ENCODE measurements at regions not wholly inside any gene's neighbourhood (a gene's known extent, or its start where the extent isn't known, plus 50 kb on each side); places are given as distances from the start of the nearest gene placed in this dataset.
A peak's percentile ranks its signal among the peaks of the same experiment; 100 is the strongest.

DNA sequence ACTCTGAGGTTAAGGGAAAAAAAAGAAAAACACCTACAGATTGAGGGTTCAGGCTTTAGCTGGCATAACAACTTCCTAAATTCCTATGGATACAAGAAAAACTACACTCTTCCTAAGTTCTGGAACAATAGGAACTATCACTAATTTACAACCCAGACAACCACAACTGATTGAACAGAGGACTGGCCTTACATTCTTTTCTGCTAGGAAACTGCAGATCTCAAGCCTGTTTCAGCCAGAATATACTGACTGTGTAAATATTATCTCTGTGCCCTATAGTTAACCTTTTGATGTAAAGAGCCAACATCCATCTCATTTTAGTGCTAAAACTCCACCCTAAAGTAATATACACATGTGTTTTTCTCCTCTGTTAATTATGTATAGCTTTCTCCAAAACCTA, 1186.5 kb upstream of the TMPRSS15 start:
- H3K9me3 Mint-ChIP-seq, result peaks cover 0 to 14% (median 3%) of the 10 kb centered on the region in 11 donors
- intact Hi-C loops (cut with micrococcal nuclease), result no loop called here
- Histone ChIP-seq H3K27me3 (ENCODE audit: control insufficient read depth in 2 of 2, insufficient read depth in 2 of 2, low read length in 2 of 2) (no peaks in the 10 kb centered on the region), H3K27ac (ENCODE audit: low read depth, low read length) (no peak overlapping the region), H3K4me3 (ENCODE audit: low read length) (no peak overlapping the region), H3K9me3 (ENCODE audit: control insufficient read depth in 2 of 3, low read length in 3 of 3) (no peaks in the 10 kb centered on the region), H3K36me3 (ENCODE audit: control insufficient read depth in 2 of 3, insufficient read depth in 3 of 3, low read length in 3 of 3) (no peaks in the 10 kb centered on the region), H3K4me1 (ENCODE audit: control insufficient read depth in 2 of 2, insufficient read depth in 2 of 2, low read length in 2 of 2) (no peaks in the 10 kb centered on the region)
- no peaks in the 10 kb centered on the region for H3K4me1 Mint-ChIP-seq
- CTCF ChIA-PET, result no interaction called here
- no peak for DNase-seq
- H3K4me3 Mint-ChIP-seq, result no peak overlapping the region
- no peaks in the 10 kb centered on the region for H3K36me3 Mint-ChIP-seq
- H3K27ac Mint-ChIP-seq, result no peak overlapping the region
- H3K27me3 Mint-ChIP-seq, result no peaks in the 10 kb centered on the region
- no peak for ATAC-seq
- POLR2A ChIA-PET, result no interaction called here

DNA sequence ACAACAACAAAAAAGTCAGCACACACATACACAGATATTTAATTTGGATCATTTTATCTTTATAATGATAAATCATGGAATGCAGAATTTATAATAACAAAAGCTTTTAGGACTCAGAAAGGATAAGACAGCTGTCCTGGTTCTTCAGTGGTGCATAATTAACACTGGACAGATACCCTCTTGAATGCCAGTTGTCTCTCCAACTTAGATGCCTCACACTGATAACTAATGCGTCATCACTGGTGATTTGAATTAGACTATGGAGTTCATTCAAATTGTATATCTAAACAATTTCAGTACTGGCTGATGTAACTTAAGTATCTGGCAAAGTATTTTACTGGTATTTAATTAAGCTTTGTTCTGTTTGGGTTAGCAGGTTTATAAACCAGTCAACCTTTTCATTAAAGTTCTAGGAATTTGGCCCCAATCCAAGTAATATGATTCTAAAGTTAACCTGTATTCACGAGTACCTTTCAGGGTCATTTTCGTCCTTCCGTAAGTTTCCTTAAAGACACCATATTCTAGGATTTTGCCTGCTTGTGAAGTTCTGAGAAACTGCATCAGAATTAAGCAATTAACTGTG, 1199.5 kb upstream of the TMPRSS15 start:
- intact Hi-C loops (cut with micrococcal nuclease), result no loop called here
- H3K36me3 ChIP-seq (ENCODE audit: control insufficient read depth in 2 of 3, insufficient read depth in 3 of 3, low read length in 3 of 3), result no peaks in the 10 kb centered on the region
- H3K27ac ChIP-seq (ENCODE audit: low read depth, low read length), result no peak overlapping the region
- DNase-seq (no peak), ATAC-seq (no peak)
- Mint-ChIP-seq H3K27me3 (no peaks in the 10 kb centered on the region), H3K9me3 (peaks cover 0 to 12% (median 0%) of the 10 kb centered on the region in 11 donors), H3K4me3 (no peak overlapping the region), H3K4me1 (no peaks in the 10 kb centered on the region), H3K36me3 (no peaks in the 10 kb centered on the region), H3K27ac (no peak overlapping the region)
- H3K4me1 ChIP-seq (ENCODE audit: control insufficient read depth in 2 of 2, insufficient read depth in 2 of 2, low read length in 2 of 2), result no peaks in the 10 kb centered on the region
- H3K9me3 ChIP-seq (ENCODE audit: control insufficient read depth in 2 of 3, low read length in 3 of 3), result no peaks in the 10 kb centered on the region
- ChIA-PET POLR2A (no interaction called here), CTCF (no interaction called here)
- H3K4me3 ChIP-seq (ENCODE audit: low read length), result no peak overlapping the region
- no peaks in the 10 kb centered on the region for H3K27me3 ChIP-seq (ENCODE audit: control insufficient read depth in 2 of 2, insufficient read depth in 2 of 2, low read length in 2 of 2)

DNA sequence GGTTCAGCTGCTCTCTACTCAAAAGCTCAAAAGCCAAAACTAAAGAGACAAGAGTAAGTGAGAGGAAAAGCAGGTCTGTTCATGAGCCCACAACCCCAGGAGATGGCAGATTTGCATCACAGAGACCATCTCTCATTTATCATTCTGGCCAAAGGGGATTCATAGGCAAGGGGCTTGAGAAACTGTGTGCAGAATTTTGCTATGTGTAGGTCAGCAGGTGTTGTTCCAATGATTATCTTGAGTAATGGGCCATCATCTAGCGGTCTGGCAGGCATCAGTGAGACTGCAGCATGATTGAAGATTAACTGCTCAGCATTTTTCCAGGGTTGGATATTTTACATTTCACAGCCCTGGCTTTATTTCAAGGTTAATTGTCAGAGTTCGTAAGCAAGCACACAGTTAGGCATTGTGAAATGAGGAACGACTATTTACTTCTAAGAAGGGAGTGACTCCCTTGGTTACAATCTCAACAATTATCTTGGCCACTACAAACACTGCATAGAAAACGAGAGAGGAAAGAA, 1204.6 kb upstream of the TMPRSS15 start:
- Mint-ChIP-seq H3K27ac (no peak overlapping the region), H3K4me1 (no peaks in the 10 kb centered on the region), H3K4me3 (no peak overlapping the region), H3K27me3 (no peaks in the 10 kb centered on the region), H3K36me3 (no peaks in the 10 kb centered on the region), H3K9me3 (peaks cover 0 to 11% (median 4%) of the 10 kb centered on the region in 11 donors)
- CTCF ChIA-PET, result no interaction called here
- Histone ChIP-seq H3K4me1 (ENCODE audit: control insufficient read depth in 2 of 2, insufficient read depth in 2 of 2, low read length in 2 of 2) (no peaks in the 10 kb centered on the region), H3K4me3 (ENCODE audit: low read length) (no peak overlapping the region), H3K9me3 (ENCODE audit: control insufficient read depth in 2 of 3, low read length in 3 of 3) (no peaks in the 10 kb centered on the region), H3K27me3 (ENCODE audit: control insufficient read depth in 2 of 2, insufficient read depth in 2 of 2, low read length in 2 of 2) (no peaks in the 10 kb centered on the region), H3K27ac (ENCODE audit: low read depth, low read length) (no peak overlapping the region), H3K36me3 (ENCODE audit: control insufficient read depth in 2 of 3, insufficient read depth in 3 of 3, low read length in 3 of 3) (no peaks in the 10 kb centered on the region)
- DNase-seq, result no peak
- POLR2A ChIA-PET, result no interaction called here
- intact Hi-C loops (cut with micrococcal nuclease), result no loop called here
- peak; percentile 22 for ATAC-seq

DNA sequence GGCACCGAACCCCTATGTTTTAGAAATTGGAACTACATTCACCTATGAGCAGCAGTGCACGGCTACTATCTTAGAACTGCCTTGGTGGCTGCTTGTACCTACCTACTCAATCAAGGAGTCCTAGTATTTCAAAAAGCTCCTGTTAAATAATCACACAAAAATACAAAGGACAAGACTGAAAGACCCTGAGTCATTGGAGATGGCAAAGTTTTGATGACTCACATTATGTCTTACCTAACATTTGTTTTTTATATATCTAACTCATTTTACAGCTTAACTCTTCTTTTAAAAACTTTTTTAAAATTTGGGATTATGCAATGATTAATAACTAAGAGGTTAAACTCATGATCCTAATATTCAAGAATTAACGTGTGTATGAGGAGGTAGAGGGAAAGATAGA, 1206.0 kb upstream of the TMPRSS15 start:
- ATAC-seq (no peak), DNase-seq (no peak)
- H3K27ac ChIP-seq (ENCODE audit: low read depth, low read length), result no peak overlapping the region
- no peaks in the 10 kb centered on the region for H3K27me3 ChIP-seq (ENCODE audit: control insufficient read depth in 2 of 2, insufficient read depth in 2 of 2, low read length in 2 of 2)
- Mint-ChIP-seq H3K4me3 (no peak overlapping the region), H3K36me3 (no peaks in the 10 kb centered on the region), H3K4me1 (no peaks in the 10 kb centered on the region), H3K27me3 (no peaks in the 10 kb centered on the region), H3K9me3 (peaks cover 0 to 11% (median 4%) of the 10 kb centered on the region in 11 donors), H3K27ac (no peak overlapping the region)
- POLR2A ChIA-PET, result no interaction called here
- H3K9me3 ChIP-seq (ENCODE audit: control insufficient read depth in 2 of 3, low read length in 3 of 3), result no peaks in the 10 kb centered on the region
- H3K4me3 ChIP-seq (ENCODE audit: low read length), result no peak overlapping the region
- CTCF ChIA-PET, result no interaction called here
- intact Hi-C loops (cut with micrococcal nuclease), result no loop called here
- H3K36me3 ChIP-seq (ENCODE audit: control insufficient read depth in 2 of 3, insufficient read depth in 3 of 3, low read length in 3 of 3), result no peaks in the 10 kb centered on the region
- no peaks in the 10 kb centered on the region for H3K4me1 ChIP-seq (ENCODE audit: control insufficient read depth in 2 of 2, insufficient read depth in 2 of 2, low read length in 2 of 2)

DNA sequence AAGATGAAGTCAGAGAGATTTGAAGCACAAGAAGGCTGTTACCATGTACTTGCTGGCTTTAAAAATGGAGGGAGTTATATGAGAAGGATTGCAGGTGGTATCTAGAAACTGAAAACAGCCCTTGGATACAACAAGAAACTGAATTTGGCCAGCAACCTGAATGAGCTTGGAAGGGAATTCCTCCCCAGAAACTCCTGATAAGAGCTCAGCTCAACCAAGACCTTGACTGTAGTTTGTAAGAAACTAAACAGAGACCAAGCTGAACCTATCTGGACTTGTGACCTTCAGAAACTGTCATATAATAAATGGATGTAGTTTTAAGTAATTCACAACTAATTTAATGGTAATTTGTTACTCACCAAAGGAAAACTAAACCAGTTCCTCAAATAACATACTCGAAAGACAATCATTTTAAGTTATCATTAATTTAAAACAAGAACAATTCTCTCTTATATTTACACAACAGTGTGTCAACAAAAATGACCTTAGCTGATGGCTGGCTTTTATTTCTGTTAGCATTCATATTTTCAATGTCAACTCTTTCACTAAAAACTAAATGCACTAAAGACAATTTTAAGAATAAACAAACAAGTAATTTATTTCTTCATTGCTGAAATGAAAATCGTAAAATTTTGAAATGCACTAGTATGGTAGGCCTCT, 1218.4 kb upstream of the TMPRSS15 start:
- DNase-seq (no peak), ATAC-seq (no peak)
- POLR2A ChIA-PET, result no interaction called here
- H3K4me3 Mint-ChIP-seq, result no peak overlapping the region
- no peaks in the 10 kb centered on the region for H3K36me3 ChIP-seq (ENCODE audit: control insufficient read depth in 2 of 3, insufficient read depth in 3 of 3, low read length in 3 of 3)
- H3K27ac ChIP-seq (ENCODE audit: low read depth, low read length), result no peak overlapping the region
- no peaks in the 10 kb centered on the region for H3K27me3 Mint-ChIP-seq
- CTCF ChIA-PET, result interaction anchor here (0.6 kb wide), 1 partner anchor 43 kb away, joined by 3 read pairs; no protein-coding TSS in a partner anchor
- no peaks in the 10 kb centered on the region for H3K27me3 ChIP-seq (ENCODE audit: control insufficient read depth in 2 of 2, insufficient read depth in 2 of 2, low read length in 2 of 2)
- no peaks in the 10 kb centered on the region for H3K36me3 Mint-ChIP-seq
- intact Hi-C loops (cut with micrococcal nuclease), result no loop called here
- no peaks in the 10 kb centered on the region for H3K4me1 ChIP-seq (ENCODE audit: control insufficient read depth in 2 of 2, insufficient read depth in 2 of 2, low read length in 2 of 2)
- H3K27ac Mint-ChIP-seq, result no peak overlapping the region
- H3K9me3 Mint-ChIP-seq, result peaks cover 2 to 19% (median 6%) of the 10 kb centered on the region in 11 donors
- no peaks in the 10 kb centered on the region for H3K9me3 ChIP-seq (ENCODE audit: control insufficient read depth in 2 of 3, low read length in 3 of 3)
- H3K4me3 ChIP-seq (ENCODE audit: low read length), result no peak overlapping the region
- no peaks in the 10 kb centered on the region for H3K4me1 Mint-ChIP-seq

DNA sequence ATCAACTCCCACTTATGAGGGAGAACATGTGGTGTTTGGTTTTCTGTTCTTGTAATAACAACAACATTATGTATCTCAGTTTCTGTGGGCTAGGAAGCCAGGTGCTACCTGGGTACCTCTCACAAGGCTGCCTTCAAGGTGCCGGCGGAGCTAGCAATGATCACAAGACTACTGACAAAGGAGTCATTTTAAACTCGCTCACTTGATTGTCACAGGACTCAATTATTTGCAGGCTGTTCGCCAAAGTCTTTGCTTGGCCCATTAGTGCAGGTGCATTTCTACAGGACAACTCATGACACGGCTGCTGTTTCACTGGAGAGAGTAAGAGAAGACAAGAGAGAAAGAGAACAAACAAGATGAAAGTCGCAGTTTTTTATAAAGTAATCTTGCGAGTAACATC, 1237.4 kb upstream of the TMPRSS15 start:
- CTCF ChIA-PET, result no interaction called here

DNA sequence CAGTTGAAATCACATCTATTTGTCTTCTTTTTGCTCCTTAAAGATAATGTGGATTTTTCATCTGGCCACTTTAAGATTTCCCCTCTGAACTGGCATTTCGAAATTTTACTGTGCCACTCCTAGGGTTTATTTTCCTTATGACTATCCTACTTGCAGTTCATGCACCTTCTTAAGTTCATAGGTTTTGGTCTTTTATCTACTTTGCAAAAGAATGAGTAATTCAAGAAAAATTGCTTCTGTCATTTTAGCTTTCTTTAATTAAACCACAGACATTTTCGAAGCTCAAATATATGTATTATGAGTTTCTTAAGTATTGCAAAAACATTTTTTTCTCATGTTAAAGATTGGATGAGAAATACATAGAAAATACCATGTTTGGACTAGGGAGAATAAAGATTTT, 1244.8 kb upstream of the TMPRSS15 start:
- no peaks in the 10 kb centered on the region for H3K4me1 ChIP-seq (ENCODE audit: control insufficient read depth in 2 of 2, insufficient read depth in 2 of 2, low read length in 2 of 2)
- Mint-ChIP-seq H3K36me3 (no peaks in the 10 kb centered on the region), H3K4me3 (no peak overlapping the region), H3K27ac (no peak overlapping the region), H3K4me1 (no peaks in the 10 kb centered on the region), H3K27me3 (no peaks in the 10 kb centered on the region), H3K9me3 (peaks cover 0 to 10% (median 3%) of the 10 kb centered on the region in 11 donors)
- no peak overlapping the region for H3K4me3 ChIP-seq (ENCODE audit: low read length)
- ChIA-PET CTCF (no interaction called here), POLR2A (no interaction called here)
- intact Hi-C loops (cut with micrococcal nuclease), result no loop called here
- H3K9me3 ChIP-seq (ENCODE audit: control insufficient read depth in 2 of 3, low read length in 3 of 3), result no peaks in the 10 kb centered on the region
- ATAC-seq (no peak), DNase-seq (no peak)
- no peak overlapping the region for H3K27ac ChIP-seq (ENCODE audit: low read depth, low read length)
- H3K36me3 ChIP-seq (ENCODE audit: control insufficient read depth in 2 of 3, insufficient read depth in 3 of 3, low read length in 3 of 3), result no peaks in the 10 kb centered on the region
- no peaks in the 10 kb centered on the region for H3K27me3 ChIP-seq (ENCODE audit: control insufficient read depth in 2 of 2, insufficient read depth in 2 of 2, low read length in 2 of 2)

More for the DNA sequence above, 1237.4 kb upstream of the TMPRSS15 start:
- Histone ChIP-seq H3K36me3 (ENCODE audit: control insufficient read depth in 2 of 3, insufficient read depth in 3 of 3, low read length in 3 of 3) (no peaks in the 10 kb centered on the region), H3K4me3 (ENCODE audit: low read length) (no peak overlapping the region), H3K4me1 (ENCODE audit: control insufficient read depth in 2 of 2, insufficient read depth in 2 of 2, low read length in 2 of 2) (no peaks in the 10 kb centered on the region), H3K9me3 (ENCODE audit: control insufficient read depth in 2 of 3, low read length in 3 of 3) (no peaks in the 10 kb centered on the region), H3K27me3 (ENCODE audit: control insufficient read depth in 2 of 2, insufficient read depth in 2 of 2, low read length in 2 of 2) (no peaks in the 10 kb centered on the region), H3K27ac (ENCODE audit: low read depth, low read length) (no peak overlapping the region)
- ATAC-seq (no peak), DNase-seq (no peak)
- Mint-ChIP-seq H3K4me3 (no peak overlapping the region), H3K9me3 (peaks cover 0 to 5% (median 3%) of the 10 kb centered on the region in 11 donors), H3K4me1 (no peaks in the 10 kb centered on the region), H3K27me3 (no peaks in the 10 kb centered on the region), H3K27ac (no peak overlapping the region), H3K36me3 (no peaks in the 10 kb centered on the region)
- POLR2A ChIA-PET, result no interaction called here
- intact Hi-C loops (cut with micrococcal nuclease), result no loop called here
